K562 (cell line): ENCODE measurements at regions not wholly inside any gene's neighbourhood (a gene's known extent, or its start where the extent isn't known, plus 50 kb on each side); places are given as distances from the start of the nearest gene placed in this dataset.
A peak's percentile ranks its signal among the peaks of the same experiment; 100 is the strongest.

Experiments
- ATAC-seq: fragments of 200-7000 bp; cut with Tn5 transposase; 3 replicates; pipeline ENCODE4 v1.9.1; 2020; ENCODE audit warnings: moderate library complexity
- BruUV-seq: library from RNA; stranded (reverse); fragments of 400-500 nt; replicated peaks from 2 replicates; lab custom pipeline; 2021; lab: Mats Ljungman, UMichigan
- CTCF ChIA-PET: fragments of 300-600 bp; formaldehyde crosslinking; extraction: SDS; loops from one replicate; lab custom pipeline; 2021; ENCODE audit warnings: low intra/inter-chr PET ratio; lab: Yijun Ruan, JAX
- POLR2A ChIA-PET: fragments of 300-600, 350-650 bp; sonication (Branson Sonifier 250); formaldehyde crosslinking; extraction: SDS; loops from one replicate; lab custom pipeline; 2021; ENCODE audit warnings: antibody characterized with exemption, inconsistent platforms; lab: Yijun Ruan, JAX
- DNase-seq, 4 experiments: peaks; one replicate each; pipeline versions ENCODE4 v3.0.0 to v3.0.0-alpha.2; 2011 to 2018; ENCODE audit warnings: low spot score in 3 of 4, mixed read lengths in 3 of 4; ENCODE audit errors: extremely low read depth in 1 of 4
- FAIRE-seq: peaks from 2 replicates; lab custom pipeline; 2011; peaks lifted over from hg19 to GRCh38; lab: Jason Lieb, UNC
- H2AFZ ChIP-seq: 2 replicates; pipeline ENCODE4 v1.6.0; 2011; ENCODE audit warnings: low read depth, low read length, control low read depth, inconsistent platforms
- H3K27ac ChIP-seq: fragments of 200-600 bp; 3 replicates; pipeline ENCODE4 v1.8.0; 2011; ENCODE audit warnings: low read depth, mild to moderate bottlenecking, control low read depth, inconsistent platforms, low read length, moderate library complexity, mixed read lengths; ENCODE audit errors: extremely low read depth
- H3K27me3 ChIP-seq, 2 experiments: fragments of 300-600 bp in 1 of 2; 2 replicates in 1 of 2; 3 replicates in 1 of 2; pipeline versions ENCODE4 v1.6.0 to v1.8.0; 2011; ENCODE audit warnings: inconsistent platforms in 2 of 2, low read length in 2 of 2, mild to moderate bottlenecking in 1 of 2, mixed read lengths in 1 of 2, moderate library complexity in 1 of 2; ENCODE audit not compliant: control insufficient read depth in 2 of 2, insufficient read depth in 2 of 2
- H3K36me3 ChIP-seq: fragments of 300-600 bp; 3 replicates; pipeline ENCODE4 v1.8.0; 2011; ENCODE audit warnings: mild to moderate bottlenecking, low read length, inconsistent platforms; ENCODE audit not compliant: control insufficient read depth, insufficient read depth
- H3K4me1 ChIP-seq, 2 experiments: fragments of 200-600 bp in 1 of 2; replicated peaks in 1 of 2; 2 replicates in 1 of 2; 3 replicates in 1 of 2; pipeline versions ENCODE4 v1.5.1 to v1.8.0; 2011; ENCODE audit warnings: inconsistent platforms in 2 of 2, low read length in 2 of 2, mild to moderate bottlenecking in 1 of 2, mixed read lengths in 1 of 2, moderate library complexity in 1 of 2; ENCODE audit not compliant: control insufficient read depth in 2 of 2, insufficient read depth in 2 of 2
- H3K4me2 ChIP-seq: 2 replicates; pipeline ENCODE4 v1.6.1; 2011; ENCODE audit warnings: low read length, control low read depth, inconsistent platforms, mixed read lengths; ENCODE audit not compliant: insufficient read depth
- H3K4me3 ChIP-seq: fragments of 200-600 bp; sonication (generic), shearing (Covaris generic); 2 replicates; pipeline ENCODE4 v1.5.1; 2016; ENCODE audit warnings: control low read depth, inconsistent platforms
- H3K79me2 ChIP-seq: fragments of 200-600 bp; 3 replicates; pipeline ENCODE4 v1.8.0; 2011; ENCODE audit warnings: low read length, inconsistent platforms; ENCODE audit not compliant: control insufficient read depth, insufficient read depth
- H3K9ac ChIP-seq, 2 experiments: 2 replicates each; pipeline versions ENCODE4 v1.6.0 to v1.6.1; 2011; ENCODE audit warnings: low read depth in 2 of 2, low read length in 2 of 2, control low read depth in 1 of 2, inconsistent platforms in 1 of 2, mild to moderate bottlenecking in 1 of 2, mixed read lengths in 1 of 2; ENCODE audit not compliant: insufficient read depth in 1 of 2
- H3K9me1 ChIP-seq: one replicate; pipeline ENCODE4 v1.6.0; 2011; ENCODE audit warnings: inconsistent platforms, mild to moderate bottlenecking, low read length, moderate library complexity; ENCODE audit not compliant: control insufficient read depth, insufficient read depth
- H3K9me3 ChIP-seq: replicated peaks from 2 replicates; pipeline ENCODE4 v1.5.1; 2011; ENCODE audit warnings: low read depth, low read length, inconsistent platforms; ENCODE audit not compliant: control insufficient read depth, insufficient read depth
- H4K20me1 ChIP-seq: replicated peaks from 2 replicates; pipeline ENCODE4 v1.6.1; 2011; ENCODE audit warnings: low read length, inconsistent platforms, mixed read lengths; ENCODE audit not compliant: control insufficient read depth, insufficient read depth
- ARID2 ChIP-seq: fragments of 450-650 bp; IDR thresholded peaks from 2 replicates; pipeline ENCODE4 v1.6.1; 2017; ENCODE audit warnings: antibody characterized with exemption, mild to moderate bottlenecking
- ATF1 ChIP-seq, 2 experiments: fragments of 450-650 bp in 1 of 2; IDR thresholded peaks; 2 replicates each; pipeline ENCODE4 v1.6.1; 2016; ENCODE audit warnings: missing compliant biosample characterization in 1 of 2, missing genetic modification characterization in 1 of 2
- C11orf30 ChIP-seq: fragments of 450-650 bp; IDR thresholded peaks from 2 replicates; pipeline ENCODE4 v1.6.1; 2016; ENCODE audit warnings: low read depth, mild to moderate bottlenecking
- LEF1 ChIP-seq: fragments of 450-650 bp; IDR thresholded peaks from 2 replicates; pipeline ENCODE4 v1.6.1; 2016; ENCODE audit warnings: mild to moderate bottlenecking
- NFIC ChIP-seq: fragments of 450-650 bp; IDR thresholded peaks from 2 replicates; pipeline ENCODE4 v1.6.1; 2017; ENCODE audit warnings: mild to moderate bottlenecking, inconsistent platforms
- RBM34 ChIP-seq: fragments of 200-400 bp; formaldehyde crosslinking; IDR thresholded peaks from 2 replicates; pipeline ENCODE4 v1.6.1; 2018; ENCODE audit warnings: low read length, borderline replicate concordance; ENCODE audit not compliant: insufficient read depth
- SAP30 ChIP-seq: fragments of 200-600 bp; sonication (generic); IDR thresholded peaks from 2 replicates; pipeline ENCODE4 v1.6.1; 2012; ENCODE audit warnings: borderline replicate concordance, low read depth, mild to moderate bottlenecking, moderate library complexity, low read length, control low read depth, inconsistent platforms; ENCODE audit not compliant: insufficient read depth, poor library complexity, severe bottlenecking
- SMARCA5 ChIP-seq: fragments of 450-650 bp; IDR thresholded peaks from 2 replicates; pipeline ENCODE4 v1.6.1; 2016
- ZFP1 ChIP-seq: fragments of 450-650 bp; formaldehyde crosslinking; IDR thresholded peaks from 2 replicates; pipeline ENCODE4 v1.4.0; 2020; ENCODE audit warnings: mild to moderate bottlenecking, mixed read lengths
- ZNF253 ChIP-seq: fragments of 250-450 bp; sonication (Bioruptor Pico); conservative IDR thresholded peaks from 2 replicates; pipeline ENCODE4 v1.6.1; 2021; ENCODE audit warnings: mild to moderate bottlenecking
- ZNF274 ChIP-seq: IDR thresholded peaks from 2 replicates; pipeline ENCODE4 v1.6.1; 2011; ENCODE audit warnings: low read depth, mild to moderate bottlenecking, low read length, moderate library complexity, borderline replicate concordance
- ZNF561 ChIP-seq: fragments of 450-650 bp; formaldehyde crosslinking; conservative IDR thresholded peaks from 2 replicates; pipeline ENCODE4 v1.4.0; 2020; ENCODE audit warnings: mild to moderate bottlenecking, moderate library complexity
- ZNF644 ChIP-seq: fragments of 200-800 bp; sonication (Bioruptor generic); IDR thresholded peaks from 2 replicates; pipeline ENCODE4 v1.6.1; 2016; ENCODE audit warnings: low read depth, missing genetic modification characterization, missing compliant biosample characterization
- WGBS: fragments of 100-300 bp; shearing (Covaris generic); methylation state at CpG from one replicate; pipeline ENCODE4 v1.1.6; 2016; ENCODE audit warnings: low coverage, mixed read lengths; ENCODE audit not compliant: insufficient coverage; ENCODE audit errors: missing lambda C conversion rate; 5-methylcytosine and 5-hydroxymethylcytosine counted together
- in situ Hi-C: fragments of 300-500 bp; cut with MboI; formaldehyde crosslinking; loops from 4 replicates; pipeline ENCODE4 v1.15.0; 2018; ENCODE audit warnings: inconsistent platforms, mixed read lengths
- intact Hi-C: fragments of 100-400 bp; cut with micrococcal nuclease; formaldehyde crosslinking; loops from 2 replicates; pipeline ENCODE4 v1.14.2; 2022
- TF ChIP-seq, protein P1 (sequence below): fragments of 250-450 bp; sonication (Bioruptor Pico); IDR thresholded peaks from 2 replicates; pipeline ENCODE4 v1.8.0; 2022; ENCODE audit warnings: moderate library complexity, mild to moderate bottlenecking, inconsistent platforms
- TF ChIP-seq, protein P2 (sequence below): IDR thresholded peaks from 2 replicates; pipeline ENCODE4 v1.6.1; 2012; ENCODE audit warnings: low read depth, low read length, improper control_type of control experiment, borderline replicate concordance
- TF ChIP-seq, protein P3 (sequence below): sonication (generic); formaldehyde crosslinking; IDR thresholded peaks from 2 replicates; pipeline ENCODE4 v1.5.0; 2020; ENCODE audit warnings: missing genetic modification reagents

DNA sequence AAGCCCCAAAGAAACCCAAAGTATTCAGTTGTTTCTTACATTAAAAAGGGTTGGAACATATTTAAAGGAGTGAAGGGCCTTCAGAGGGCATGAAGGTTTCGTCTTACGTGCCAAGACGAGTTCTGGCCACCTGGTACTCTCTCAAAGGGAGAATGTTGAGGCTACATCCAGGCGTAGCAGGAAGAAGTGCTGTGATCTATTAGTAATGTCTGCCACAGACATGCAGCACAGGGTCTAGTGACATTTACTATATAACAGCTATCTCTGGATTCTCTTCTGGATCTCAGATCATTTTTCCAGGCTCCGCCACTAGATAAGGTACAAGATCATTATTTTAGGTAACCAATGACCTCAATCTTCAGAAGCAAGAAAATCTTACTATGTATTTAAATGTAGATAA, 76.5 kb upstream of the ARID5B start:
- no peaks in the 10 kb centered on the region for H3K36me3 ChIP-seq
- in situ Hi-C loops: no loop called here
- no TSS peak for BruUV-seq
- ChIA-PET POLR2A (interaction anchor here (1.2 kb wide), 1 partner anchor 39 kb away, joined by 3 read pairs; no protein-coding TSS in a partner anchor), CTCF (interaction anchor here (0.5 kb wide), 1 partner anchor 563 kb away, joined by 3 read pairs; no protein-coding TSS in a partner anchor)
- no peak for FAIRE-seq
- DNase-seq: no peak
- H3K4me3 ChIP-seq: no peak overlapping the region
- intact Hi-C loops: no loop called here
- peak; percentile 69 for ATAC-seq
- H3K4me2 ChIP-seq: peak overlapping the region; percentile 33; the same call in 1 of the 2 replicates
- no peak overlapping the region for H3K9ac ChIP-seq
- H3K9me1 ChIP-seq: no peaks in the 10 kb centered on the region
- H3K4me1 ChIP-seq: peaks cover 4 to 36% of the 10 kb centered on the region in 2 experiments; a peak in 4 of 5 replicates
- 52% methylated on average over 5 of the region's 5 CpGs for WGBS
- H3K27me3 ChIP-seq: no peaks in the 10 kb centered on the region
- no peaks in the 10 kb centered on the region for H4K20me1 ChIP-seq
- H2AFZ ChIP-seq: peak overlapping the region; percentile 77
- H3K79me2 ChIP-seq: no peaks in the 10 kb centered on the region
- peaks cover 3% of the 10 kb centered on the region for H3K9me3 ChIP-seq
- no peak overlapping the region; the same call in 2 of the 3 replicates for H3K27ac ChIP-seq
- no peak for TF ChIP-seq ARID2
- no peak for TF ChIP-seq ZNF253 (CRISPR knock-in tag)
- no peak for TF ChIP-seq ZNF274
- TF ChIP-seq C11orf30: no peak
- TF ChIP-seq ZNF644 (tag): no peak
- TF ChIP-seq, protein P1, sequence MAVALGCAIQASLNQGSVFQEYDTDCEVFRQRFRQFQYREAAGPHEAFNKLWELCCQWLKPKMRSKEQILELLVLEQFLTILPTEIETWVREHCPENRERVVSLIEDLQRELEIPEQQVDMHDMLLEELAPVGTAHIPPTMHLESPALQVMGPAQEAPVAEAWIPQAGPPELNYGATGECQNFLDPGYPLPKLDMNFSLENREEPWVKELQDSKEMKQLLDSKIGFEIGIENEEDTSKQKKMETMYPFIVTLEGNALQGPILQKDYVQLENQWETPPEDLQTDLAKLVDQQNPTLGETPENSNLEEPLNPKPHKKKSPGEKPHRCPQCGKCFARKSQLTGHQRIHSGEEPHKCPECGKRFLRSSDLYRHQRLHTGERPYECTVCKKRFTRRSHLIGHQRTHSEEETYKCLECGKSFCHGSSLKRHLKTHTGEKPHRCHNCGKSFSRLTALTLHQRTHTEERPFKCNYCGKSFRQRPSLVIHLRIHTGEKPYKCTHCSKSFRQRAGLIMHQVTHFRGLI: no peak
- TF ChIP-seq ATF1 (CRISPR knock-in tag; IDR thresholded peaks at IDR 0.05): no peak
- no peak for TF ChIP-seq ATF1 (tag; IDR thresholded peaks at IDR 0.05)
- TF ChIP-seq, protein P2, sequence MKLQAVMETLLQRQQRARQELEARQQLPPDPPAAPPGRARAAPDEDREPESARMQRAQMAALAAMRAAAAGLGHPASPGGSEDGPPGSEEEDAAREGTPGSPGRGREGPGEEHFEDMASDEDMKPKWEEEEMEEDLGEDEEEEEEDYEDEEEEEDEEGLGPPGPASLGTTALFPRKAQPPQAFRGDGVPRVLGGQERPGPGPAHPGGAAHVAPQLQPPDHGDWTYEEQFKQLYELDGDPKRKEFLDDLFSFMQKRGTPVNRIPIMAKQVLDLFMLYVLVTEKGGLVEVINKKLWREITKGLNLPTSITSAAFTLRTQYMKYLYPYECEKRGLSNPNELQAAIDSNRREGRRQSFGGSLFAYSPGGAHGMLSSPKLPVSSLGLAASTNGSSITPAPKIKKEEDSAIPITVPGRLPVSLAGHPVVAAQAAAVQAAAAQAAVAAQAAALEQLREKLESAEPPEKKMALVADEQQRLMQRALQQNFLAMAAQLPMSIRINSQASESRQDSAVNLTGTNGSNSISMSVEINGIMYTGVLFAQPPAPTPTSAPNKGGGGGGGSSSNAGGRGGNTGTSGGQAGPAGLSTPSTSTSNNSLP: 0 out of 2 replicates have a peak, but pooled peaks have one; percentile 16
- no peak for TF ChIP-seq ZFP1
- TF ChIP-seq SMARCA5: no peak
- TF ChIP-seq, protein P3, sequence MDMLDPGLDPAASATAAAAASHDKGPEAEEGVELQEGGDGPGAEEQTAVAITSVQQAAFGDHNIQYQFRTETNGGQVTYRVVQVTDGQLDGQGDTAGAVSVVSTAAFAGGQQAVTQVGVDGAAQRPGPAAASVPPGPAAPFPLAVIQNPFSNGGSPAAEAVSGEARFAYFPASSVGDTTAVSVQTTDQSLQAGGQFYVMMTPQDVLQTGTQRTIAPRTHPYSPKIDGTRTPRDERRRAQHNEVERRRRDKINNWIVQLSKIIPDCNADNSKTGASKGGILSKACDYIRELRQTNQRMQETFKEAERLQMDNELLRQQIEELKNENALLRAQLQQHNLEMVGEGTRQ (CRISPR knock-in tag): no peak
- TF ChIP-seq RBM34: no peak
- no peak for TF ChIP-seq LEF1
- no peak for TF ChIP-seq NFIC
- no peak for TF ChIP-seq SAP30
- TF ChIP-seq ZNF561 (CRISPR knock-in tag): no peak
